ENCODE measurements at regions not wholly inside any gene's neighbourhood (a gene's known extent, or its start where the extent isn't known, plus 50 kb on each side); places are given as distances from the start of the nearest gene placed in this dataset.

GRCh38 chr4:84028340-84028739 is 470.8 kb downstream of the NKX6-1 start:
- Histone ChIP-seq H3K4me1 (ENCODE audit: control insufficient read depth in 5 of 5, insufficient read depth in 5 of 5, low read length in 5 of 5) (no peaks in the 10 kb centered on the region), H3K36me3 (ENCODE audit: control insufficient read depth in 4 of 4, insufficient read depth in 4 of 4, low read length in 4 of 4) (no peaks in the 10 kb centered on the region), H3K27me3 (ENCODE audit: control insufficient read depth in 3 of 3, insufficient read depth in 3 of 3, low read length in 2 of 3) (no peaks in the 10 kb centered on the region), H3K9me3 (ENCODE audit: control insufficient read depth in 4 of 4, insufficient read depth in 3 of 4, low read length in 3 of 4) (no peaks in the 10 kb centered on the region), H3K4me3 (no peak overlapping the region), H3K27ac (ENCODE audit: low read depth in 1 of 2, low read length in 1 of 2) (no peak overlapping the region), H3K9ac (ENCODE audit: insufficient read depth in 1 of 2, low read length in 2 of 2) (no peak overlapping the region)
- no peak for TF ChIP-seq CTCF (IDR thresholded peaks at IDR 0.05; ENCODE audit: control extremely low read depth, extremely low read depth)
- ATAC-seq (ENCODE audit: insufficient read depth, low FRiP score) (no peak), DNase-seq (no peak)
- 64 to 74% methylated on average over 2 of the region's 2 CpGs for whole genome bisulfite sequencing, 2 donors

- H3K36me3 ChIP-seq (ENCODE audit: control insufficient read depth in 4 of 4, insufficient read depth in 4 of 4, low read length in 4 of 4): no peaks in the 10 kb centered on the region
- H3K9me3 ChIP-seq (ENCODE audit: control insufficient read depth in 4 of 4, insufficient read depth in 3 of 4, low read length in 3 of 4): no peaks in the 10 kb centered on the region
- DNase-seq (no peak), ATAC-seq (ENCODE audit: insufficient read depth, low FRiP score) (no peak)
- no peak overlapping the region for H3K27ac ChIP-seq (ENCODE audit: low read depth in 1 of 2, low read length in 1 of 2)
- H3K4me3 ChIP-seq: no peak overlapping the region
- no peak overlapping the region for H3K9ac ChIP-seq (ENCODE audit: insufficient read depth in 1 of 2, low read length in 2 of 2)
- TF ChIP-seq CTCF (IDR thresholded peaks at IDR 0.05; ENCODE audit: control extremely low read depth, extremely low read depth): no peak
- H3K4me1 ChIP-seq (ENCODE audit: control insufficient read depth in 5 of 5, insufficient read depth in 5 of 5, low read length in 5 of 5): no peaks in the 10 kb centered on the region
- no peaks in the 10 kb centered on the region for H3K27me3 ChIP-seq (ENCODE audit: control insufficient read depth in 3 of 3, insufficient read depth in 3 of 3, low read length in 2 of 3)
- 74 to 76% methylated on average over 2 of the region's 2 CpGs for WGBS, 2 donors
Measured at GRCh38 chr4:84024405-84024804, 474.7 kb downstream of the NKX6-1 start.

DNA sequence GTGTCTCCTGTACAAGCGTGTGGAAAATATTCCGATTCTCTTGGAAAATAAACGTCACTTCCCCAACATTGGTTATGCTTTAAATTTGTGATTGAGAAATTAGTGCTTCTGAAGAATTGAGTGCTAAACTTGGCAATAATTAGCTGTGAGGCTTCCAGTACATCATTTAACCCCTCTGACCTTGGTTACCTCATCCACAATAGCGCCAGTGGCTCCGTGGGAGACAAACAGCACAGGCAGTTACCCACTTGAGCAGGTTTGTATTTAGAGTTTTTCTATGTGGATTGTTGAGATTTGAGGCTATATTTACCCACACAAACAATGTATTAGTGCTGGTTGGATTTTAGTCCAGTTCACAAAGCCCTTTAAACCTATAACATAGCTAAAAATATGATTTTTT is 476.5 kb downstream of the NKX6-1 start:
- WGBS, 2 donors: 71 to 83% methylated on average over 5 of the region's 5 CpGs
- H3K4me3 ChIP-seq: no peak overlapping the region
- ATAC-seq (ENCODE audit: insufficient read depth, low FRiP score) (no peak), DNase-seq (no peak)
- no peaks in the 10 kb centered on the region for H3K27me3 ChIP-seq (ENCODE audit: control insufficient read depth in 3 of 3, insufficient read depth in 3 of 3, low read length in 2 of 3)
- H3K9me3 ChIP-seq (ENCODE audit: control insufficient read depth in 4 of 4, insufficient read depth in 3 of 4, low read length in 3 of 4): no peaks in the 10 kb centered on the region
- no peak for TF ChIP-seq CTCF (IDR thresholded peaks at IDR 0.05; ENCODE audit: control extremely low read depth, extremely low read depth)
- no peak overlapping the region for H3K9ac ChIP-seq (ENCODE audit: insufficient read depth in 1 of 2, low read length in 2 of 2)
- H3K4me1 ChIP-seq (ENCODE audit: control insufficient read depth in 5 of 5, insufficient read depth in 5 of 5, low read length in 5 of 5): no peaks in the 10 kb centered on the region
- H3K27ac ChIP-seq (ENCODE audit: low read depth in 1 of 2, low read length in 1 of 2): no peak overlapping the region
- no peaks in the 10 kb centered on the region for H3K36me3 ChIP-seq (ENCODE audit: control insufficient read depth in 4 of 4, insufficient read depth in 4 of 4, low read length in 4 of 4)

DNA sequence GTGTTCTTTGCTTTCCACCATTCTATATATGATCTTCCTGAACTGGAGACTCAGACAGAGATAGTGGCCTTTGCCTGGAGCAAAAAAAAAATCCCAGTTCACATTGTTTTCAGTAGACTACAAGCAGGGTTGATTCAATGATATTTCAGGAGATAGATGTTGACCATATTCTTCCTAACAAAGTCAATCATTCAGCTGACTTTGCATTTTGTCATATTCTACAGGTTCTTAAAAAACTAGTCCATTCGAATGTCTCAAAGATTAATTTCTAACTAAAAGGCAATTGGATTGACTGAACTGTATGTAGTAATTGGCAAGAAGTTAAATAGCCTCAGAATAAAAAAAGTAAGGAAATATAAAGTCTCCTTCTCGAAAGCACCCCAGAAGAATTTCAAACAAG is 479.5 kb downstream of the NKX6-1 start:
- Histone ChIP-seq H3K27me3 (ENCODE audit: control insufficient read depth in 3 of 3, insufficient read depth in 3 of 3, low read length in 2 of 3) (no peaks in the 10 kb centered on the region), H3K4me3 (no peak overlapping the region), H3K27ac (ENCODE audit: low read depth in 1 of 2, low read length in 1 of 2) (no peak overlapping the region), H3K4me1 (ENCODE audit: control insufficient read depth in 5 of 5, insufficient read depth in 5 of 5, low read length in 5 of 5) (no peaks in the 10 kb centered on the region), H3K9ac (ENCODE audit: insufficient read depth in 1 of 2, low read length in 2 of 2) (no peak overlapping the region), H3K36me3 (ENCODE audit: control insufficient read depth in 4 of 4, insufficient read depth in 4 of 4, low read length in 4 of 4) (no peaks in the 10 kb centered on the region), H3K9me3 (ENCODE audit: control insufficient read depth in 4 of 4, insufficient read depth in 3 of 4, low read length in 3 of 4) (no peaks in the 10 kb centered on the region)
- 83 to 86% methylated on average over 2 of the region's 2 CpGs for WGBS, 2 donors
- ATAC-seq (ENCODE audit: insufficient read depth, low FRiP score) (no peak), DNase-seq (no peak)
- no peak for TF ChIP-seq CTCF (IDR thresholded peaks at IDR 0.05; ENCODE audit: control extremely low read depth, extremely low read depth)

Data from lung (tissue), 11 donors.